Adrenal gland (tissue), 9 donors: ENCODE measurements at regions not wholly inside any gene's neighbourhood (a gene's known extent, or its start where the extent isn't known, plus 50 kb on each side); places are given as distances from the start of the nearest gene placed in this dataset.
"Not testable (repeated sequence)": the region's sequence is repeated elsewhere in the genome, so short reads cannot be mapped to it uniquely, and the experiment has no call there.

Experiments used
- DNase-seq, 7 donors: peaks; one replicate each; pipeline ENCODE4 v3.0.0-alpha.2; 2019 to 2020
- H3K27ac ChIP-seq, 5 donors: fragments of 200-600 bp; sonication (generic) in 4 of 5; 1 replicate in 3 of 5; 2 replicates in 2 of 5; pipeline versions ENCODE4 v1.5.1 to v1.8.0; 2016 to 2020; ENCODE audit warnings: mild to moderate bottlenecking in 1 of 5
- H3K27me3 ChIP-seq: fragments of 200-600 bp; 2 replicates; pipeline ENCODE4 v1.8.0; 2021
- H3K36me3 ChIP-seq, 2 donors: fragments of 200-600 bp; replicated peaks in 1 of 2; 1 replicate in 1 of 2; 2 replicates in 1 of 2; pipeline versions ENCODE4 v1.5.1 to v1.8.0; 2018 to 2022
- H3K4me1 ChIP-seq, 2 donors: fragments of 200-600 bp; replicated peaks in 1 of 2; 1 replicate in 1 of 2; 2 replicates in 1 of 2; pipeline versions ENCODE4 v1.5.1 to v1.8.0; 2018 to 2021
- H3K4me3 ChIP-seq, 4 donors: fragments of 200-600 bp; sonication (generic) in 3 of 4; one replicate each; pipeline ENCODE4 v1.5.1; 2016 to 2018
- H3K9me3 ChIP-seq, 3 donors: fragments of 200-600 bp; sonication (generic) in 1 of 3; replicated peaks in 1 of 3; 1 replicate in 2 of 3; 2 replicates in 1 of 3; pipeline versions ENCODE4 v1.5.1 to v1.8.0; 2016 to 2021
- CTCF ChIP-seq, 6 experiments: fragments of 450-650 bp in 4 of 6; fragments of 200-600 bp in 2 of 6; sonication (generic) in 1 of 6; IDR thresholded peaks; 1 replicate in 5 of 6; 2 replicates in 1 of 6; pipeline versions ENCODE4 v1.5.1 to v1.8.0; 2016 to 2021; ENCODE audit warnings: antibody characterized with exemption in 6 of 6, mild to moderate bottlenecking in 2 of 6, moderate library complexity in 1 of 6
- POLR2A ChIP-seq, 2 donors: fragments of 450-650 bp; IDR thresholded peaks; one replicate each; pipeline ENCODE4 v1.6.1; 2017; ENCODE audit warnings: antibody characterized with exemption in 2 of 2, mild to moderate bottlenecking in 2 of 2, moderate library complexity in 1 of 2
- WGBS, 4 donors: extraction: QIAGEN DNeasy Blood & Tissue Kit in 2 of 4; methylation state at CpG; one replicate each; pipeline versions ENCODE4 v1.1.5 to v1.1.7; 2013 to 2017; 5-methylcytosine and 5-hydroxymethylcytosine counted together
- intact Hi-C, 2 donors: fragments of 100-400 bp; cut with DNase I; formaldehyde crosslinking; loops; one replicate each; pipeline versions ENCODE4 v1.14.1 to v1.15.0; 2022 to 2023
- donor health status: healthy with polysubstance abuse.
- donor health status: Bipolar disorder and iron deficiency.
- donor health status: DM: yes; HTN: yes; CAD: no.
- donor health status: DM: no; HTN: no; CAD: no.
- donor health status: DM: no; HTN: no; CAD: no.

DNA sequence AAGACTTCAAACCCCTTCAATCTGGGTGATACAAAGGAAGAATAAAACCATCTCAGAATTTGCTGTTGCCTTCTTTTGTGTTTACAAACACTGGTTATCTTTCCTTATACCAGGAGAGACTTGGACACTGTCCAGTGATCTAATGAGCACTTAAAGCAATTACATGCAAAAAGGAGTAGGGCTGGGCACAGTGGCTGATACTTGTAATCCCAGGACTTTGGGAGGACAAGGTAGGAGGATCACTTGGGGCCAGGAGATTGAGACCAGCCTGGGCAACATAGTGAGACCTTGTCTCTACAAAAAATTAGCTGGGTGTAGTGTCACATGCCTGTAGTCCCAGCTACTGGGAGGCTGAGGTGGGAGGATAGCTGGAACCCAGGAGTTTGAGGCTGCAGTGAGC, 95.7 kb upstream of the DRD5 start:
- Histone ChIP-seq H3K4me1 (no peaks in the 10 kb centered on the region), H3K4me3 (no peak overlapping the region), H3K27ac (no peak overlapping the region), H3K9me3 (no peaks in the 10 kb centered on the region), H3K36me3 (no peaks in the 10 kb centered on the region), H3K27me3 (no peaks in the 10 kb centered on the region)
- intact Hi-C loops = no loop called here
- no peak for DNase-seq
- no peak for TF ChIP-seq POLR2A (IDR thresholded peaks at IDR 0.05)

- intact Hi-C loops = loop anchor here in 1 of 2 donors (10.0 kb wide), 1 partner anchor 324 kb away; no protein-coding TSS in a partner anchor
- DNase-seq, H3K27me3 ChIP-seq, H3K4me1 ChIP-seq, H3K36me3 ChIP-seq, H3K9me3 ChIP-seq: not testable (repeated sequence)
- Histone ChIP-seq H3K4me3 (peak overlapping the region in 2 of 4 donors; percentile 32 to 64), H3K27ac (peak overlapping the region in 2 of 5 donors; percentile 63 to 81)
- 22 to 31% (median 26%) methylated on average over 9 of the region's 9 CpGs for WGBS, 4 donors
Observed at GRCh38 chr4:9690636-9691237, 90.7 kb upstream of the DRD5 start.

- Histone ChIP-seq H3K36me3 (no peaks in the 10 kb centered on the region), H3K4me1 (no peaks in the 10 kb centered on the region), H3K27me3 (no peaks in the 10 kb centered on the region), H3K4me3 (peak overlapping the region in 2 of 4 donors; percentile 32 to 64), H3K27ac (peak overlapping the region in 3 of 5 donors; percentile 56 to 81 (median 63)), H3K9me3 (no peaks in the 10 kb centered on the region)
- no peak for TF ChIP-seq CTCF (IDR thresholded peaks at IDR 0.05)
- peak in 1 of 2 donors; percentile 32 for TF ChIP-seq POLR2A (IDR thresholded peaks at IDR 0.05)
- intact Hi-C loops = loop anchor here in 1 of 2 donors (10.0 kb wide), 1 partner anchor 323 kb away; no protein-coding TSS in a partner anchor
- 0 to 2% (median 1%) methylated on average over 9 to 53 of the region's 56 CpGs for WGBS, 4 donors
- peak; percentile 96 to 98 (median 97) for DNase-seq
Observed at GRCh38 chr4:9691238-9692065, 90.0 kb upstream of the DRD5 start.

GRCh38 chr4:9692791-9693491, 88.5 kb upstream of the DRD5 start:
- not testable (repeated sequence) for H3K4me1 ChIP-seq, H3K4me3 ChIP-seq, H3K9me3 ChIP-seq, H3K27ac ChIP-seq, H3K36me3 ChIP-seq, DNase-seq, H3K27me3 ChIP-seq
- intact Hi-C loops = loop anchor here in 1 of 2 donors (10.0 kb wide), 1 partner anchor 322 kb away; no protein-coding TSS in a partner anchor
- WGBS, 4 donors = 71 to 86% (median 81%) methylated on average over 5 of the region's 5 CpGs

DNA sequence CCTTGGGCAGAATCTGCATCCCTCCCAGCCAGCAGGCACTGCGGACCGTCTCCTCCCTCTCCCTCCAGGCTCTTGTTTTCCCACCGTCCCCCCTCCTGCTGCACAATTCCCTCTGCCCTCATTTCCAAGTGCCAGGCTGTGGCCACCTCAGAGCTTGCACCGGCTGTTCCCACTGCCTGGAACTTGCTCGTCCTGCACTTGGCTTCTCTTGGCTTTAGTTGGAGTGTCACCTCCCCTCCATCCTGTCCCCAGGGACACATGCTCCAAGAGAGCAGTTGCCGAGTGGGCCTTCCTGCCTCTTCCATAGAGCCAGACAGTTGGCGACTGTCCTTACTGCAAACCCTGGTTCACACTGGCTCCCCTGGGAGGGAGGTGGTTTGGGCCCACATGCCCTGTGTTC, 87.0 kb upstream of the DRD5 start:
- intact Hi-C loops = loop anchor here in 1 of 2 donors (10.0 kb wide), 1 partner anchor 320 kb away; no protein-coding TSS in a partner anchor
- H3K27me3 ChIP-seq = not testable (repeated sequence)

GRCh38 chr4:9695994-9696393, 85.4 kb upstream of the DRD5 start:
- WGBS, 4 donors = 45 to 64% (median 57%) methylated on average over 3 to 4 of the region's 4 CpGs
- not testable (repeated sequence) for H3K27me3 ChIP-seq, H3K4me3 ChIP-seq, H3K9me3 ChIP-seq, H3K27ac ChIP-seq, H3K4me1 ChIP-seq, H3K36me3 ChIP-seq
- peak; percentile 28 to 51 (median 37) for TF ChIP-seq CTCF (IDR thresholded peaks at IDR 0.05)
- intact Hi-C loops = loop anchor here in 1 of 2 donors (10.0 kb wide), 1 partner anchor 319 kb away; no protein-coding TSS in a partner anchor
- DNase-seq = peak; percentile 31 to 59 (median 43)

More for the DNA sequence above, 87.0 kb upstream of the DRD5 start:
- DNase-seq, H3K9me3 ChIP-seq, H3K36me3 ChIP-seq, H3K27ac ChIP-seq, H3K4me1 ChIP-seq, H3K4me3 ChIP-seq: not testable (repeated sequence)
- 72 to 85% (median 76%) methylated on average over 6 to 7 of the region's 7 CpGs for WGBS, 4 donors

- not testable (repeated sequence) for H3K9me3 ChIP-seq, H3K36me3 ChIP-seq, DNase-seq, H3K27ac ChIP-seq, H3K4me3 ChIP-seq, H3K27me3 ChIP-seq, H3K4me1 ChIP-seq
- 82 to 88% (median 84%) methylated on average over 4 to 5 of the region's 5 CpGs for WGBS, 4 donors
- intact Hi-C loops = loop anchor here in 1 of 2 donors (10.0 kb wide), 1 partner anchor 318 kb away; no protein-coding TSS in a partner anchor
Observed at GRCh38 chr4:9696561-9696960, 84.9 kb upstream of the DRD5 start.

DNA sequence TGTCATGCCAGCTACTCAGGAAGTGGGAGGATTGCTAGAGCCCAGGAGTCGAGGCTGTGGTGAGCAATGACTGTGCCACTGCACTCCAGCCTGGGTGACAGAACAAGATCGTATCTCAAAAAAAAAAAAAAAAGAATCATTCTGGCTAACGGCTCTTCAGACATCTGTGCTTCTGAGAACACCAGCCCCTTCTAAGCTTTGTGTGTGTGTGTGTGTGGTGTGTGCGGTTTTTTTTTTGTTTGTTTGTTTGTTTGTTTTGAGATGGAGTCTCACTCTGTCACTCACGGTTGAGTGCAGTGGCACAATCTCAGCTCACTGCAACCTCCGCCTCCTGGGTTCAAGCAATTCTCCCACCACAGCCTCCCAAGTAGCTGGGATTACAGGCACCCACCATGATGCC, 79.4 kb upstream of the DRD5 start:
- H3K9me3 ChIP-seq, H3K27me3 ChIP-seq, intact Hi-C loops, H3K36me3 ChIP-seq, H3K4me3 ChIP-seq, H3K4me1 ChIP-seq, DNase-seq, H3K27ac ChIP-seq: not testable (repeated sequence)
- WGBS, 4 donors = 79 to 88% (median 80%) methylated on average over 6 of the region's 6 CpGs
